ENCODE measurements at regions not wholly inside any gene's neighbourhood (a gene's known extent, or its start where the extent isn't known, plus 50 kb on each side); places are given as distances from the start of the nearest gene placed in this dataset.
"Not testable (repeated sequence)": the region's sequence is repeated elsewhere in the genome, so short reads cannot be mapped to it uniquely, and the experiment has no call there.

- DNase-seq = no peak
These were observed 99.3 kb upstream of the SFSWAP start for GRCh38 chr12:131611416-131612091.

GRCh38 chr12:131612092-131612755, 98.7 kb upstream of the SFSWAP start:
- DNase-seq = no peak

GRCh38 chr12:131613186-131613585, 97.7 kb upstream of the SFSWAP start:
- DNase-seq = no peak

GRCh38 chr12:131613678-131614077, 97.2 kb upstream of the SFSWAP start:
- no peak for DNase-seq

- DNase-seq = no peak
These were observed 95.4 kb upstream of the SFSWAP start for GRCh38 chr12:131615326-131616042.

GRCh38 chr12:131616043-131616700, 94.7 kb upstream of the SFSWAP start:
- no peak for DNase-seq

- DNase-seq = no peak
These were observed 94.2 kb upstream of the SFSWAP start for GRCh38 chr12:131616738-131617137.

- no peak for DNase-seq
These were observed 93.7 kb upstream of the SFSWAP start for GRCh38 chr12:131617179-131617578.

GRCh38 chr12:131617596-131618302, 93.1 kb upstream of the SFSWAP start:
- DNase-seq = no peak

- no peak for DNase-seq
These were observed 92.6 kb upstream of the SFSWAP start for GRCh38 chr12:131618303-131618658.

- no peak for DNase-seq
These were observed 92.2 kb upstream of the SFSWAP start for GRCh38 chr12:131618701-131619100.

GRCh38 chr12:131619106-131619642, 91.7 kb upstream of the SFSWAP start:
- DNase-seq = no peak

- no peak for DNase-seq
These were observed 91.0 kb upstream of the SFSWAP start for GRCh38 chr12:131619736-131620506.

- peak; percentile 10 for DNase-seq
These were observed 90.4 kb upstream of the SFSWAP start for GRCh38 chr12:131620520-131620919.

GRCh38 chr12:131620946-131621681, 89.8 kb upstream of the SFSWAP start:
- DNase-seq = no peak

GRCh38 chr12:131621701-131622421, 89.0 kb upstream of the SFSWAP start:
- no peak for DNase-seq

GRCh38 chr12:131622422-131622955, 88.4 kb upstream of the SFSWAP start:
- DNase-seq = no peak

- not testable (repeated sequence) for DNase-seq
These were observed 87.2 kb upstream of the SFSWAP start for GRCh38 chr12:131623404-131624368.

GRCh38 chr12:131624369-131624739, 86.5 kb upstream of the SFSWAP start:
- not testable (repeated sequence) for DNase-seq
